Coronary artery (tissue), 2 donors: ENCODE measurements at regions not wholly inside any gene's neighbourhood (a gene's known extent, or its start where the extent isn't known, plus 50 kb on each side); places are given as distances from the start of the nearest gene placed in this dataset.

Source experiments
- DNase-seq: peaks from one replicate; pipeline ENCODE4 v3.0.0-alpha.2; 2017; ENCODE audit warnings: low spot score
- H3K27ac ChIP-seq, 2 donors: fragments of 200-600 bp; sonication (generic); one replicate each; pipeline ENCODE4 v1.5.1; 2016 to 2019
- H3K4me3 ChIP-seq: fragments of 200-600 bp; sonication (generic); 2 replicates; pipeline ENCODE4 v1.5.1; 2016; ENCODE audit warnings: mild to moderate bottlenecking, moderate library complexity
- CTCF ChIP-seq: fragments of 200-600 bp; sonication (generic); IDR thresholded peaks from one replicate; pipeline ENCODE4 v1.5.1; 2019; ENCODE audit warnings: antibody characterized with exemption

- Histone ChIP-seq H3K4me3 (no peak overlapping the region), H3K27ac (no peak overlapping the region)
- no peak for DNase-seq
- TF ChIP-seq CTCF: no peak
These were observed 767.7 kb downstream of the LRFN5 start for GRCh38 chr14:42374332-42374731.

GRCh38 chr14:42370056-42370455 lies 763.4 kb downstream of the LRFN5 start:
- DNase-seq: no peak
- no peak overlapping the region for H3K4me3 ChIP-seq
- no peak overlapping the region for H3K27ac ChIP-seq
- no peak for TF ChIP-seq CTCF

GRCh38 chr14:42368234-42368633 lies 761.6 kb downstream of the LRFN5 start:
- H3K27ac ChIP-seq: no peak overlapping the region
- no peak for TF ChIP-seq CTCF
- no peak for DNase-seq
- H3K4me3 ChIP-seq: no peak overlapping the region

- Histone ChIP-seq H3K27ac (no peak overlapping the region), H3K4me3 (no peak overlapping the region)
- DNase-seq: no peak
- TF ChIP-seq CTCF: no peak
These were observed 746.6 kb downstream of the LRFN5 start for GRCh38 chr14:42353315-42353714.

GRCh38 chr14:42335918-42336317 lies 729.2 kb downstream of the LRFN5 start:
- DNase-seq: no peak
- no peak overlapping the region for H3K27ac ChIP-seq
- no peak for TF ChIP-seq CTCF

GRCh38 chr14:42334931-42335330 lies 728.3 kb downstream of the LRFN5 start:
- Histone ChIP-seq H3K4me3 (no peak overlapping the region), H3K27ac (no peak overlapping the region)
- no peak for DNase-seq
- no peak for TF ChIP-seq CTCF

More at GRCh38 chr14:42335918-42336317, 729.2 kb downstream of the LRFN5 start:
- H3K4me3 ChIP-seq: no peak overlapping the region

- DNase-seq: no peak
- Histone ChIP-seq H3K27ac (no peak overlapping the region), H3K4me3 (no peak overlapping the region)
- TF ChIP-seq CTCF: no peak
These were observed 716.8 kb downstream of the LRFN5 start for GRCh38 chr14:42323426-42323825.
